GM12875 (cell line): ENCODE measurements at regions not wholly inside any gene's neighbourhood (a gene's known extent, or its start where the extent isn't known, plus 50 kb on each side); places are given as distances from the start of the nearest gene placed in this dataset.
A peak's percentile ranks its signal among the peaks of the same experiment; 100 is the strongest.
"Not testable (repeated sequence)": the region's sequence is repeated elsewhere in the genome, so short reads cannot be mapped to it uniquely, and the experiment has no call there.

ENCODE experiments used
- H3K4me3 ChIP-seq: one replicate; pipeline ENCODE4 v1.5.1; 2011; ENCODE audit warnings: low read depth, low read length, control low read depth
- TF ChIP-seq, protein P1 (sequence below): IDR thresholded peaks from 2 replicates; pipeline ENCODE4 v1.5.1; 2011; ENCODE audit warnings: low read depth, mild to moderate bottlenecking, control low read depth, inconsistent platforms, low read length, moderate library complexity, borderline replicate concordance; ENCODE audit not compliant: insufficient read depth

DNA sequence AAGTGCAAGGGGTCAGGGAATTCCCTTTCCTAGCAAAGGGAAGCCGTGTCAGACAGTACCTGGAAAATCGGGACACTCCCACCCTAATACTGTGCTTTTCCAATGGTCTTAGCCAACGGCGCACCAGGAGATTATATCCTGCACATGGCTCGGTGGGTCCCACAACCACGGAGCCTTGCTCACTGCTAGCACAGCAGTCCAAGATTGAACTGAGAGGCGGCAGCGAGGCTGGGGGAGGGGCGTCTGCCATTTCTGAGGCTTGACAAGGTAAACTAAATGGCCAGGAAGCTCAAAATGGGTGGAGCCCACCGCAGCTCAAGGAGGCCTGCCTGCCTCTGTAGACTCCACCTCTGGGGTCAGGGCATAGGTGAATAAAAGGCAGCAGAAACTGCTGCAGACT lies 76.5 kb upstream of the LINC00632 start:
- H3K4me3 ChIP-seq: not testable (repeated sequence)

DNA sequence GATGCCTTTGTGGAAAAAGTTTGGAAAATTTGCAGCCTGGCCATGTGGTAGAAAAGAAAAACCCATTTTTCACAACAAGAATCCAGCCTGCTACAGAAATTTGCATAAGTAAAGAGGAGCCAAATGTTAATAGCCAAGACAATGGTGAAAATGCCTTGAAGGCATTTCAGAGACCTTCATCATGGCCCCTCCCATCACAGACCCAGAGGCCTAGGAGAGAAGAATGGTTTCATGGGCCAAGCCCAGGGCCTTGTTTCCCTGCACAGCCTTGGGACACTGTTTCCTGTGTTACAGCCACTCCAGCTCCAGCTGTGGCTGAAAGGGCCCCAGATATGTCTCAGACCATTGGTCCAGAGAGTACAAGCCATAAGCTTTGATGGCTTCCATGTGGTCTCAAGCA lies 101.4 kb upstream of the LINC00632 start:
- H3K4me3 ChIP-seq: no peak overlapping the region
- TF ChIP-seq, protein P1, sequence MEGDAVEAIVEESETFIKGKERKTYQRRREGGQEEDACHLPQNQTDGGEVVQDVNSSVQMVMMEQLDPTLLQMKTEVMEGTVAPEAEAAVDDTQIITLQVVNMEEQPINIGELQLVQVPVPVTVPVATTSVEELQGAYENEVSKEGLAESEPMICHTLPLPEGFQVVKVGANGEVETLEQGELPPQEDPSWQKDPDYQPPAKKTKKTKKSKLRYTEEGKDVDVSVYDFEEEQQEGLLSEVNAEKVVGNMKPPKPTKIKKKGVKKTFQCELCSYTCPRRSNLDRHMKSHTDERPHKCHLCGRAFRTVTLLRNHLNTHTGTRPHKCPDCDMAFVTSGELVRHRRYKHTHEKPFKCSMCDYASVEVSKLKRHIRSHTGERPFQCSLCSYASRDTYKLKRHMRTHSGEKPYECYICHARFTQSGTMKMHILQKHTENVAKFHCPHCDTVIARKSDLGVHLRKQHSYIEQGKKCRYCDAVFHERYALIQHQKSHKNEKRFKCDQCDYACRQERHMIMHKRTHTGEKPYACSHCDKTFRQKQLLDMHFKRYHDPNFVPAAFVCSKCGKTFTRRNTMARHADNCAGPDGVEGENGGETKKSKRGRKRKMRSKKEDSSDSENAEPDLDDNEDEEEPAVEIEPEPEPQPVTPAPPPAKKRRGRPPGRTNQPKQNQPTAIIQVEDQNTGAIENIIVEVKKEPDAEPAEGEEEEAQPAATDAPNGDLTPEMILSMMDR: no peak

DNA sequence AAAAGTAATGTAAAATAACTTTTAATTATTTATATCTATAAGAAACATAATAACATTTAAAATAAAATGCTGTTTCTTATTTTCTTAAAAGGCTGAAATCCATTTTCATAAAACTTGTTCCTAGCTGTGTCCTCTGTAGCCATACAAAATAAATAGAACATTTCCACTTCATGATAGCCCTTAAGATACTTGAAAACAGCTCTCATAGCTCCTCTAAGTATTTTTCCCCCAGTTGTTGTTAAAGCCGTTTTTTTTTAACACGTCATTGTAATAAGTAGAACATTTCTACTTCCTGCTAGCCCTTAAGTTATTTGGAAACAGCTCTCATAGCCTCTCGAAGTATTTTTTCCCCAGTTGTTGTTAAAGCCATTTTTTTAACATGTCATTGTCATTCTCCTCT lies 97.3 kb upstream of the SOX3 start:
- TF ChIP-seq, protein P1: no peak
- H3K4me3 ChIP-seq: no peak overlapping the region

DNA sequence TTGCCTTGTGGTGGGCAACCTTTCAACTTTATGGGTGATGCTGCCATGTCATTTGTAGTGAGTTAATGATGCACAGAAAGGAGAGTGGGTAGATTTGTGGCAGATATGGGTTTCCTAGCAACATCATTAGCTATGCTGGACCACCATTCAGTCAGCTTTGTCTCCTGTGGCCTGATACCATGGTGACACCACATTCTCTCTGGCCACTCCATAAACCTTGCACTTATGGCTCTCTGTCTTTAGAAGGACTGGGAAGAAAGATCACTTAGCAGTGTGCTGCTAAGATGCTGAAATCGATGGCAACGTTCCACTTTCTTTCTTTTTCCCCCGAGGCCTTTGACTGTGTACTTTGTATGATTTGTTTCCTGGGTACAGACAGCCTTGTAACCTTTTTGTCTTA lies 95.0 kb upstream of the SOX3 start:
- TF ChIP-seq, protein P1: no peak
- H3K4me3 ChIP-seq: no peak overlapping the region

DNA sequence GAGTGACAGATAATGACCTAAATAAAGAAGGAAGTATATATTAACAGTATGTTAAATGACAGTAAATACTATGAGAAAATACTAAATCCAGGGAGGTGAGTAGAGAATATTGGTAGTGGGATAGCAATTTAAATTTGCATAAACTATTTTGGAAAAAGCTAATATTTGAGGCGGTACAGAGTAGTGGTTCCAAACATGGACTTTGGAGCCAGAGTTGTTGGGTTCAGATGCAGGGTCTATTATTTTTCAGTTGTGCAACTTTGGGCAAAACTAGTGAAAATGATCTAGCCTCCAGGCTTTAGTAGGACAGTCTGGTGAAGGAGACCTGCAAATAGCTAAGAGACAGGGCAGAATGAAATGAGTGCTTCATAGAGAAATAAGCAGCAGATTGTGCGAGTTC lies 84.8 kb upstream of the SOX3 start:
- TF ChIP-seq, protein P1: no peak
- no peak overlapping the region for H3K4me3 ChIP-seq

DNA sequence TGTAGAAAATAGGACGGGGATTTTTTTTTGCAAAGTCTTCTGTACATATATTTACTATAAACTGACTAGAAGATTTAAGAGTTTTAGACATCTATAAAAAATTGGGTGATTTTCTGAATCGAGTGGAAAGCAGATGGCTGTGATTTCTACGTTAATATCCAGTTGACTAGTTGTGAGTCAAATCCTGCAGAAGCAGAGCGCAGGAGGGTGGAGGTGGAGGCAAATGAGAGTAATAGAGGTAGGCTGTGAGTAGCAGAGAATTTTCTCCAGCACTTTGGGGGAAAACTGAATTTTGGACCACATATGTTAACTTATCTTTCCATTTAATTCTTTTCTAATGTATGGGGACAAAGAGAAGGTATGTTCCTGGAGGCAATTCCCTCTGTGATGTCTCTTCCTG lies 82.1 kb upstream of the SOX3 start:
- TF ChIP-seq, protein P1: no peak
- no peak overlapping the region for H3K4me3 ChIP-seq

DNA sequence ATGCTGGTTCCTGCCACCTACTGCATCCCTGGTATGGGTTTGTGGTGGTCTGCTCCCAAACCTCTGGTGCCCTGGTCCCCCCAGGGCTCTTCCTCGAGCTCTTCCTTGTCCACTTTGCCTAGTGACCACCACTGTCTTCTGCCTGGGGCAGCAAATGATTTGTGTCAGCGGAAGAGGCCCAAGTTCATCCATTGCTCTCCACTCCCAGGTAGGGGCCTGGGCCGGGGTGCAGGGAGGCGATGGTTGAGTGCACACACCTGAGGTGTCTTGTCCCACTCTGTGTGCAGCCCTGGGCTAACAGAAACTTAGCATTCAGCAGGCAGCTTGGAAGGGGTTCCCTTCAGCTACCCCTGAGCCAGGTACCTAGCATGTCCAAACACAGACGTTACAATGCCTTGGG lies 75.6 kb upstream of the SOX3 start:
- TF ChIP-seq, protein P1: no peak
- no peak overlapping the region for H3K4me3 ChIP-seq

DNA sequence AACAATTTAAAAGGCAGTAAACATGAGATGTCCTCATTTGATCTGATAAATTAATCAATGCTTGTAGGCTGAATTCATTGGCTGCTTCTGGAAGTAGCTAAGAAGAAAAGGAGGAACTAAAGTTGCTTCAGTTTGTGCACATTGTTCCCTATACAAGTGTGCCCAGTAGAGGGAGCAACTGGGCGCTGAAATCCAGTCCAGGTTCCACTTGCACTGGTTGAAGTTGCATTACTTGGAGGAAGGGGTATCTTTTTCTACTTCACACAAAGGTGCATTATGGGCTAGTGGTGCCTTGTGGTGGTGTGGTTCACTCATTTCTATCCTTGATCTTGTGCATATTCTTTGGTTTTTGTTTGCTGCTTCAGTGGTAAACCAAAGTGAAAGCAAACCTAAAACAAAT lies 67.9 kb upstream of the SOX3 start:
- H3K4me3 ChIP-seq: no peak overlapping the region

More for the DNA sequence above, 67.9 kb upstream of the SOX3 start:
- TF ChIP-seq, protein P1: peak; percentile 78
